Fibroblast of lung (primary cell): ENCODE measurements at regions not wholly inside any gene's neighbourhood (a gene's known extent, or its start where the extent isn't known, plus 50 kb on each side); places are given as distances from the start of the nearest gene placed in this dataset.
A peak's percentile ranks its signal among the peaks of the same experiment; 100 is the strongest.
"Not testable (repeated sequence)": the region's sequence is repeated elsewhere in the genome, so short reads cannot be mapped to it uniquely, and the experiment has no call there.

Experiments
- DNase-seq, 2 donors: peaks; one replicate each; pipeline versions ENCODE4 v3.0.0 to v3.0.0-alpha.2; 2010; ENCODE audit warnings: low read depth in 2 of 2
- H2AFZ ChIP-seq: 2 replicates; pipeline ENCODE4 v1.5.1; 2012; ENCODE audit warnings: low read length, control low read depth, inconsistent platforms
- H3K27ac ChIP-seq: 2 replicates; pipeline ENCODE4 v1.5.1; 2011; ENCODE audit warnings: low read length, control low read depth; ENCODE audit not compliant: insufficient read depth
- H3K27me3 ChIP-seq: 2 replicates; pipeline ENCODE4 v1.5.1; 2011; ENCODE audit warnings: mild to moderate bottlenecking, low read length; ENCODE audit not compliant: control insufficient read depth, insufficient read depth
- H3K36me3 ChIP-seq: 2 replicates; pipeline ENCODE4 v1.5.1; 2011; ENCODE audit warnings: low read length; ENCODE audit not compliant: control insufficient read depth, insufficient read depth
- H3K4me1 ChIP-seq: 2 replicates; pipeline ENCODE4 v1.5.1; 2011; ENCODE audit warnings: low read length; ENCODE audit not compliant: control insufficient read depth, insufficient read depth; ENCODE audit errors: extremely low read depth
- H3K4me2 ChIP-seq: 2 replicates; pipeline ENCODE4 v1.5.1; 2011; ENCODE audit warnings: low read length, control low read depth; ENCODE audit not compliant: insufficient read depth; ENCODE audit errors: extremely low read depth
- H3K4me3 ChIP-seq, 4 experiments: fragments of 200-600 bp in 1 of 4; sonication (generic) in 1 of 4; replicated peaks in 1 of 4; 2 replicates each; pipeline ENCODE4 v1.5.1; 2011 to 2016; ENCODE audit warnings: low read length in 4 of 4, low read depth in 3 of 4, mild to moderate bottlenecking in 3 of 4, control low read depth in 2 of 4, inconsistent platforms in 1 of 4, mixed read lengths in 1 of 4; ENCODE audit not compliant: insufficient read depth in 1 of 4; ENCODE audit errors: control extremely low read depth in 1 of 4
- H3K79me2 ChIP-seq: 2 replicates; pipeline ENCODE4 v1.5.1; 2012; ENCODE audit warnings: mild to moderate bottlenecking, low read length, inconsistent platforms; ENCODE audit not compliant: control insufficient read depth, insufficient read depth
- H3K9ac ChIP-seq: 2 replicates; pipeline ENCODE4 v1.5.1; 2011; ENCODE audit warnings: mild to moderate bottlenecking, low read length, control low read depth; ENCODE audit not compliant: insufficient read depth
- H3K9me3 ChIP-seq: 2 replicates; pipeline ENCODE4 v1.5.1; 2012; ENCODE audit warnings: low read depth, low read length; ENCODE audit not compliant: control insufficient read depth, insufficient read depth
- H4K20me1 ChIP-seq: 2 replicates; pipeline ENCODE4 v1.5.1; 2011; ENCODE audit warnings: low read length; ENCODE audit not compliant: control insufficient read depth, insufficient read depth; ENCODE audit errors: extremely low read depth
- EZH2 ChIP-seq: IDR thresholded peaks from 2 replicates; pipeline ENCODE4 v1.5.1; 2012; ENCODE audit warnings: low read length, control low read depth, mild to moderate bottlenecking; ENCODE audit errors: missing control alignments
- TF ChIP-seq, protein P1 (sequence below), 2 donors: IDR thresholded peaks in 1 of 2; conservative IDR thresholded peaks in 1 of 2; 1 replicate in 1 of 2; 2 replicates in 1 of 2; pipeline ENCODE4 v1.5.1; 2011 to 2012; ENCODE audit warnings: low read length in 2 of 2, control low read depth in 1 of 2, inconsistent platforms in 1 of 2, low read depth in 1 of 2, mild to moderate bottlenecking in 1 of 2

DNA sequence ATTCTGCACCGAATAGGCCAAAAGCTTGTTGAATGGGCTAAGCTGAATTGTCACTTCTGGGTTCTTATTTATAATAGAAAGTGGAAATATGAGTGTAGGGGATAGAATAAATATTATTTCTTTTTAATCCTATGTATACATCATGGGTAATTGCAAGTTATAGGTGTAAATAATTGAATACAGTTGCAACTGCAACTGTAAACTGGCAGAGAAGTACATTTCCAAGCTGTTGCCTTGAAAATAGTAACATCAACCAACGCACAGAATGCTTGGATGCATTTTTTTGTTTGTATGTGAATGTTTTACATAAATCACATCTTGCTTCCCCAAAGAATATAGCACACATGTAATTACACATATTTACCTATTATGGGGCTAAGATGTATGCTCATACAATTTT, 234.1 kb downstream of the NNT start:
- H2AFZ ChIP-seq: no peak overlapping the region
- H4K20me1 ChIP-seq: no peaks in the 10 kb centered on the region
- no peaks in the 10 kb centered on the region for H3K9me3 ChIP-seq
- no peak overlapping the region for H3K4me2 ChIP-seq
- no peaks in the 10 kb centered on the region for H3K79me2 ChIP-seq
- TF ChIP-seq, protein P1, sequence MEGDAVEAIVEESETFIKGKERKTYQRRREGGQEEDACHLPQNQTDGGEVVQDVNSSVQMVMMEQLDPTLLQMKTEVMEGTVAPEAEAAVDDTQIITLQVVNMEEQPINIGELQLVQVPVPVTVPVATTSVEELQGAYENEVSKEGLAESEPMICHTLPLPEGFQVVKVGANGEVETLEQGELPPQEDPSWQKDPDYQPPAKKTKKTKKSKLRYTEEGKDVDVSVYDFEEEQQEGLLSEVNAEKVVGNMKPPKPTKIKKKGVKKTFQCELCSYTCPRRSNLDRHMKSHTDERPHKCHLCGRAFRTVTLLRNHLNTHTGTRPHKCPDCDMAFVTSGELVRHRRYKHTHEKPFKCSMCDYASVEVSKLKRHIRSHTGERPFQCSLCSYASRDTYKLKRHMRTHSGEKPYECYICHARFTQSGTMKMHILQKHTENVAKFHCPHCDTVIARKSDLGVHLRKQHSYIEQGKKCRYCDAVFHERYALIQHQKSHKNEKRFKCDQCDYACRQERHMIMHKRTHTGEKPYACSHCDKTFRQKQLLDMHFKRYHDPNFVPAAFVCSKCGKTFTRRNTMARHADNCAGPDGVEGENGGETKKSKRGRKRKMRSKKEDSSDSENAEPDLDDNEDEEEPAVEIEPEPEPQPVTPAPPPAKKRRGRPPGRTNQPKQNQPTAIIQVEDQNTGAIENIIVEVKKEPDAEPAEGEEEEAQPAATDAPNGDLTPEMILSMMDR (conservative IDR thresholded peaks at IDR 0.05 in 1 of 2, IDR thresholded peaks at IDR 0.05 in 1 of 2; ENCODE audit: low read depth in 1 of 2, low read length in 2 of 2): no peak
- no peak for TF ChIP-seq EZH2
- no peaks in the 10 kb centered on the region for H3K27me3 ChIP-seq
- no peak overlapping the region for H3K27ac ChIP-seq
- no peak overlapping the region for H3K4me3 ChIP-seq
- DNase-seq: no peak
- no peak overlapping the region for H3K9ac ChIP-seq
- no peaks in the 10 kb centered on the region for H3K36me3 ChIP-seq
- no peaks in the 10 kb centered on the region for H3K4me1 ChIP-seq

DNA sequence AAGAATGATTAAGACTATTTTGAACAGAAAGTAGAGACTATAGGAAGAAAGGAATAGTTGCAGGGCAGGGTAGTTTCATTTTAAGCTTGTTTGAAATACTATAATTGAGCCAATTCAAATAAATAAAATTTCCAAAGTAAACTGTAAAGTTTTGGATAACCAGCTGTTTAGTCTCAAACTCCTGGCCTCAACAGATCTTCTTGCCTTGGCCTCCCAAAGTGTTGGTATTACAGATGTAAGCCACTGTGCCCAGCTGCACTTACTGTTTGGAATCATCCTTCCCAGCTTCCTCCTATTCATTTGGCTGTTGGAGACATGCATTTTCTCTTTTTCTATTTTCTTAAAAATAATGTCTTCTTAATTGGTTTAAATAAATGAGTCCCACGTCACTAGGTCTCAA, 231.0 kb downstream of the NNT start:
- Histone ChIP-seq H3K36me3 (no peaks in the 10 kb centered on the region), H3K79me2 (no peaks in the 10 kb centered on the region), H3K27ac (no peak overlapping the region), H2AFZ (no peak overlapping the region), H3K4me3 (no peak overlapping the region), H3K4me2 (no peak overlapping the region), H3K9ac (no peak overlapping the region), H3K4me1 (no peaks in the 10 kb centered on the region), H3K9me3 (no peaks in the 10 kb centered on the region), H4K20me1 (no peaks in the 10 kb centered on the region), H3K27me3 (no peaks in the 10 kb centered on the region)
- TF ChIP-seq EZH2: no peak
- TF ChIP-seq, protein P1 (conservative IDR thresholded peaks at IDR 0.05 in 1 of 2, IDR thresholded peaks at IDR 0.05 in 1 of 2; ENCODE audit: low read depth in 1 of 2, low read length in 2 of 2): no peak
- DNase-seq: peak in 1 of 2 donors; percentile 84

DNA sequence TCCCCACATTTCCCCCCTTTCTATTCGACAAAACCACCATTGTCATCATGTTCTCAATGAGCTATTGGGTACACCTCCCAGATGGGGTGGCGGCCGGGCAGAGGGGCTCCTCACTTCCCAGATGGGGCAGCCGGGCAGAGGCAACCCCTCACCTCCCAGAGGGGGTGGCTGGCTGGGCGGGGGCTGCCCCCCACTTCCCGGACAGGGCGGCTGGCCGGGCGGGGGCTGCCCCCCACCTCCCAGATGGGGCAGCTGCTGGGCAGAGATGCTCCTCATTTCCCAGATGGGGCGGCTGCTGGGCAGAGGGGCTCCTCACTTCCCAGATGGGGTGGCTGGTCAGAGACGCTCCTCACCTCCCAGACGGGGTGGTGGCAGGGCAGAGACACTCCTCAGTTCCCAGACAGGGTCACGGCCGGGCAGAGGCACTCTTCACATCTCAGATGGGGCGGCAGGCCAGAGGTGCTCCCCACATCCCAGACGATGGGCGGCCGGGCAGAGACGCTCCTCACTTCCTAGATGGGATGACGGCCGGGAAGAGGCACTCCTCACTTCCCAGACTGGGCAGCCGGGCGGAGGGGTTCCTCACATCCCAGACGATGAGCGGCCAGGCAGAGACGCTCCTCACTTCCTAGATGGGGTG, 221.5 kb downstream of the NNT start:
- not testable (repeated sequence) for H3K4me1 ChIP-seq, H3K36me3 ChIP-seq, DNase-seq, H3K4me2 ChIP-seq, H3K4me3 ChIP-seq, H4K20me1 ChIP-seq, H3K27ac ChIP-seq, H3K79me2 ChIP-seq, H3K9ac ChIP-seq, H3K9me3 ChIP-seq, H3K27me3 ChIP-seq, H2AFZ ChIP-seq

DNA sequence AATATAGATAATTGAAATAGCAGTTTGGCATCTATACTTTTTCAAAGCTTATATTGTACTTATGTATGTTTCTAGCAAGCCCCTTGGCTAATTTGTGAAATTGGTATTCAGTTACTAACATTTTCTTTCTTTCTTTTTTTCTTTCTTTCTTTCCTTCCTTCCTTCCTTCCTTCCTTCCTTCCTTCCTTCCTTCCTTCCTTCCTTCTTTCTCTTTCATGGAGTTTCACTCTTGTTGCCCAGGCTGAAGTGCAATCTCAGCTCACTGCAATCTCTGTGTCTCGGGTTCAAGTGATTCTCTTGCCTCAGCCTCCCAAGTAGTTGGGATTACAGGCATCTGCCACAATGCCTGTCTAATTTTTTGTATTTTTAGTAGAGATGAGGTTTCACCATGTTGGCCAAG, 215.4 kb downstream of the NNT start:
- not testable (repeated sequence) for H3K27me3 ChIP-seq, H3K79me2 ChIP-seq, H3K36me3 ChIP-seq, DNase-seq, H4K20me1 ChIP-seq, H3K27ac ChIP-seq, H3K4me3 ChIP-seq, H2AFZ ChIP-seq, H3K4me1 ChIP-seq, H3K9ac ChIP-seq, H3K4me2 ChIP-seq, H3K9me3 ChIP-seq
